Colon (tissue), 2 donors: ENCODE measurements at regions not wholly inside any gene's neighbourhood (a gene's known extent, or its start where the extent isn't known, plus 50 kb on each side); places are given as distances from the start of the nearest gene placed in this dataset.

Experiments
- FAIRE-seq: peaks from 2 replicates; lab custom pipeline; 2012; peaks lifted over from hg19 to GRCh38; lab: Jason Lieb, UNC
- donor health status: control.
- donor health status: control.

DNA sequence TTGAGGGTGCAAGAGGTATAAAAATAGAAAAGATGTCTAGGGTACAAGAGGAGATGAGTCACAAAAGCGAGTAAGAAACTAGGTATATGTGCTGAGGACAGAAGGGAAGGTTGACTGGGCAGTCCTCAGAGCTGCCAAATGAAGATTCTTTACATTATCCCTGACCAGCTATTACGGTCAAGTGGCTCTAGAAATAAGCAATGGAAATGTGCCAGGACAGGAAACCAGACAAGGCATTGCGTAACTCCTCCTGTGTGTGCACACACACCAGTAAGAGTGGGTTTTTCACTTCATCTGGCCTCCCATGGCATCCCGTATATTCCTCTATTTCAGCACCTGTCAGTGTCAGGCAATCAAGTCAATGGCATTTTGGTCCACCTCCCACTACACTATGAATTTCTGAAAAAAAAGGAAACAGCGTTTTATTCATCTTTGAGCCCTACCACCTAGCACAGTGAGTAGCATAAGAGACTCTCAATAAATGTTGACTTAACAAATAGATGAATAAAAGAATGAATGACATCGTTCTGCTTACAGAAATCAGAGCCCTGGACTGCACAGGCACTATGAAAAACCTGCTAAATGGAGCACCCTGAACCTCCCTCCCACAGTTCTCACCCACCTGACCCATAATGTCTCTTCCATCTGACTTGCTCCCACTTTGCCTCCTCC is 62.6 kb upstream of the KLF3 start:
- FAIRE-seq = no peak

GRCh38 chr4:38601916-38602291 is 62.1 kb upstream of the KLF3 start:
- FAIRE-seq = no peak

DNA sequence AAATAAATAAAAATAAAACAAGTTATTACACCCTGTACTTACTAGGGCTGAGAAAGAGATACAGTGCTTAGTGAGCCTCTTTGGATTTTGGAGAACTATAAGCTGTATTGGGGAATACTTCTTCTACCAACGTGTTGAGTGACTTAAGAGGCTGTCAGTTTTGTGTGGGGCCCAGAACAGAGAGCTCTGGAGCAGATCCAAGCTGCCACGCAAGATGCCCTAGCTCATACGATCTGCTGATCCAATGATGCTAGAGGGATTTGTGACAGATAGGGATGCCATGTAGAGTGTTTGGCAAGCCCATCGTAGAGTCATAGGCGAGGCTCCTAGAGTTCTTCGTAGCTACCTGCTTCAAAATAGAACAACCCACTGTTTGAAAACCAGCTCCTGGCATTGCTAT is 60.3 kb upstream of the KLF3 start:
- no peak for FAIRE-seq

- FAIRE-seq = no peak
Measured at GRCh38 chr4:38605181-38605752, 58.7 kb upstream of the KLF3 start.

DNA sequence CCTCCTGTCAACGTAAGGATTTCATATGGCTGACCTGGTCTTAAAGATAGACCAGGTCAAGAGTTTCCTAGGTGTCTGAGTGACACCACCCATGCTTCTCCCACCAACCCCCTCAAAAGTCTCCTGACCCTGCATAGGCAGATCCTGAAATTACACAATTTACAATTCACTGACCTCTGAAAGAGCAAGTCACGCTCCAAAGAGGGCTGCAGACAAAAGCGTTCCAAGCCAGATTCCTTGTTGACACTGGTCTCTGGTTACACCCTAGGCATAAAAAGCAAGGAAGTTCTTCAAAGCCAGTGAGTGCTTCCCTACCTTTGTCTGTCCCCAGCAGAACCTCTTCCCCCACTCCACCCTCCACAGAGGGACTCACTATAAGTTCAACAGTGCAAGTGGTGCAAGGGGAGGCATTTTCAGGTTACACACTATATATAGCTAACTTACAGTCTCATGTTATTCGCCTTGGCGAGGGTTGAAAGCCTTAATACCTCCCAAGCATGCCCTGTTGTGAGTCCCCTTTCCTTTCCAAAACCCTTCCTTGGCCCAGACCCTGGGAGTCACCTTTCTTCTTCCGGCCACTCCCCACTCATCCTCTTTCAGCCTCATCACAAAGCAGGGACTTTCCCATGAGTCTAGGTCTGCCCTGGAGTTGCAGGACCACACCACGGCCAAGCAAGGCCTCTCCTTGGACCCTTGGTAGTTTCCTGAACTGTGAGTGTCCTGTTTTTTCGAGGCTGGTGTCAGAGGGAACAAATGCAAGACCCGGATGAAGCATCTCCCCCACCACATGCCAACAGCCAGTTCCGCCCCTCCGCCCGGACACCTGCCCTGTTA is 58.0 kb upstream of the KLF3 start:
- no peak for FAIRE-seq

GRCh38 chr4:38606587-38606905 is 57.5 kb upstream of the KLF3 start:
- no peak for FAIRE-seq

GRCh38 chr4:38609614-38610013 is 54.4 kb upstream of the KLF3 start:
- FAIRE-seq = no peak

DNA sequence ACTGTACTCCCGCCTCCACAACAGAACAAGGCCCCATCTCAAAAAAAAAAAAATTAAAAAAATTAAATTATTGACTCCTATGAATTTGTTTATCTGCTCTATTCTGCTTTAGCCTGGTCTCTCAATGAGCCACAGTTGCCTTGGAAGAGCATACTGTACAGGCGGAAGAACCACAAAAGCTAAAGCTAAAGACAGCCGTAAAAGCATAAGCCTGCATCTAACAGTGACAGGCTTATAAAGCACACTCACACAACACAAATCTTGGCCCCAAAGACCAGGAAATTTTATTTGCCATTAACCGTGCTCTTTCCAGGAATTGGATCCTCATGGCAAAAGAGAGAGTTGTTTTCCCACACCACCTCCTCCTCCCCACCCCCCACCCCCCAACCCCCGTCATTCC is 53.5 kb upstream of the KLF3 start:
- FAIRE-seq = no peak

DNA sequence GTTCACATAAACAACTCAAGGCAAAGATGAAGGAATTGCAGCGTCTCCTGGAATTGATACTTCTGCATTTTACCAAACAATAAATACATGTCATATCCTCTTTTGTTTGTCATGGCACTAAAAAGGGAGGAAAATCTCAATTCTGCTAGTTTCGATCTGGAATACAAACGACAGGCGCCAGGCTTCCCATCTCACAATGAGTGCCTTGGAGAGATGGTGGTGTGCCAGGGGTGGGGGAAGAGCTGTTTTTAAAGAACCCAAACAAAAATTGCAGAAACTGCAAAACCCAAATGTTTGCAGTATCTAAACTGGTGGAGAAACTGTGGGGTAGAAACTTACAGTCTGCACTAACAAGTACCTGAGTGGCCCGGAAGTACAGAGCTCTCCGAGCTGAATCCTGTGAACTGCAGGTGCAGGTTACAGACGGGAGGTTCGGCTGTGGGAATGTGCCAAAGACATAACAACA is 53.0 kb upstream of the KLF3 start:
- no peak for FAIRE-seq

DNA sequence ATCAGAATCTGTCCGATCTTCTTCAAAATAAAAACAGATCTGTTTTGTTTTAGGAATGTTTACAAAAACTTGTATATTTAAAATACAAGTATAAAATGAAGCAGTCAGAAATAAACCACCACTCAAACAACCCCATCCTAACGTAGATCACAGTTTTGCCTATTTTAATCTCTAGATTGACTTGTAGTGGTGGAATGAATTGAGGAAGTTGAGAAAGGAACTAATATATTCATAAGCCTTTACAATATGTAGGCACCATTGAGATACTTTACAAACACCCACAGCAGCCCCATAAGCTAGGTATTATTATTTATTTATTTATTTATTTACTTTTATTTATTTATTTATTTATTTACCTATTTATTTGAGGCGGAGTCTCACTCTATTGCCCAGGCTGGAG is 52.3 kb upstream of the KLF3 start:
- FAIRE-seq = no peak

DNA sequence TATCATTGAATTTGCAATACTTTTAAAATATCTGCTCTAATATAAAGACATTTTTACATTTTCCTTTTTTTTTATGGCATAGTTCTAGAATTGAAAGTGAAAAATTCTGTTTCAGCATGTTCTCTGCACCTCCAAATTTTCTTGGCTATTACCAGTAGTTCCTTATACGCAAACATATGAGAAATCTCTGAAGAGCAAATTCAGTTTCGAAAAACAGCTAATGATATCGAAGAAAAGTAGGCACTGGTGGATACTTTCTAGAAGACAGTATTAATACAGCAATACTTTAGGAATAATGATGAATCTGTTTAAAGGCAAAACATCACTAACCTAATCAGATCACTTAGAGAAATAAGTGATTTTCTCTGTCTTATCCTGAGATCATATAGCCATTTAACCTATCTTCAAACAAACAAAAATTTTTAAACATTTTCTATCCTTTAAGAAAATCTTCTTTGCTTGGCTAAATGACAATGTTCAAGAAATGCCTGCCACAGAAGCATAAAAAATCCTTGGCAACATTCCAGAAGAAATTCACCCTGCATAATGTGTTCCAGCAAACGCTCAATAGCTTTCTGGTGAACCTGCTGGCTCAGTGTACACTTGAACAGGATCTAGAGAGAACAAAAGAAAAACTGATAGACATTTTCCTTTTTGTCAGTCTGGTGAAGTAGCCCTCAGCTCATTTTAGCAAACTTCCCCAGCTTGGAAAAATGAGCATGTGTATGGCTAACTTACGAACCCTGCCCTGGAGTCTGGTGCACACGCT is 51.2 kb upstream of the KLF3 start:
- FAIRE-seq = peak; percentile 14
